ENCODE measurements at regions not wholly inside any gene's neighbourhood (a gene's known extent, or its start where the extent isn't known, plus 50 kb on each side); places are given as distances from the start of the nearest gene placed in this dataset.

DNA sequence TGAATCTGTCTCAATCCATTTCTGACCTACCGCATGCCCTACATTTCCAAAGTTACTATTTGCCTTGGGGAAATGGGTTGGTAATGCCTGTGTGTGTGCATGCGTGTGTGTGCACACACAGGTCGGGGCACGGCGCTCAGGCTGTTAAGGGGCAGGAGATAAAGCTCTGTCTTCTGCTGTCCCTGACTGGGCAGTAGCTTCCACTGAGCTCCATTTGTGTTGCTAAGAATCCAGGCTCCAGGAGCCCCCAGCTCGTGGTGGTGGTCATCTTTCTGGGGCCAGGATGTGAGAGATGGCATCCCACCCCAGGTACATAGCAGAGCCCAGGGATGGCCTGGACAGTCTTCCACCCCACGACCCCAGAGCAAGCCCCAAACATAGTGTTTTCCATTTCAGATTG lies 66.7 kb upstream of the HS6ST1 start:
- Histone ChIP-seq H4K20me1 (ENCODE audit: insufficient read depth, low read length) (no peaks in the 10 kb centered on the region), H3K27ac (ENCODE audit: extremely low read length, insufficient read depth, low read length) (no peak overlapping the region), H3K9me3 (ENCODE audit: low read length) (no peaks in the 10 kb centered on the region), H3K4me3 (replicated peaks in 1 of 3; ENCODE audit: insufficient read depth in 1 of 3, low read depth in 2 of 3, low read length in 3 of 3) (no peak overlapping the region), H3K4me1 (ENCODE audit: insufficient read depth, low read length) (peaks cover 26% of the 10 kb centered on the region), H3K27me3 (ENCODE audit: control insufficient read depth in 1 of 2, insufficient read depth in 2 of 2, low read length in 2 of 2) (no peaks in the 10 kb centered on the region; a peak in 2 of 5 replicates), H3K79me2 (ENCODE audit: insufficient read depth, low read length) (no peaks in the 10 kb centered on the region), H3K4me2 (ENCODE audit: low read depth, low read length) (no peak overlapping the region), H2AFZ (ENCODE audit: low read length) (no peak overlapping the region), H3K36me3 (replicated peaks in 1 of 2; ENCODE audit: control insufficient read depth in 1 of 2, insufficient read depth in 2 of 2, low read length in 2 of 2) (no peaks in the 10 kb centered on the region), H3K9ac (ENCODE audit: insufficient read depth, low read depth, low read length) (no peak overlapping the region)
- no peak for TF ChIP-seq EHMT2 (IDR thresholded peaks at IDR 0.05; ENCODE audit: borderline replicate concordance, low read depth, low read length)
- no peak for TF ChIP-seq CENPT (CRISPR knock-in tag; IDR thresholded peaks at IDR 0.05; ENCODE audit: low read depth)
- no peak for TF ChIP-seq CHCHD3 (CRISPR knock-in tag; IDR thresholded peaks at IDR 0.05)
- no peak for TF ChIP-seq ZNF260 (CRISPR knock-in tag; IDR thresholded peaks at IDR 0.05; ENCODE audit: borderline replicate concordance, low read depth)
- TF ChIP-seq, protein P1, sequence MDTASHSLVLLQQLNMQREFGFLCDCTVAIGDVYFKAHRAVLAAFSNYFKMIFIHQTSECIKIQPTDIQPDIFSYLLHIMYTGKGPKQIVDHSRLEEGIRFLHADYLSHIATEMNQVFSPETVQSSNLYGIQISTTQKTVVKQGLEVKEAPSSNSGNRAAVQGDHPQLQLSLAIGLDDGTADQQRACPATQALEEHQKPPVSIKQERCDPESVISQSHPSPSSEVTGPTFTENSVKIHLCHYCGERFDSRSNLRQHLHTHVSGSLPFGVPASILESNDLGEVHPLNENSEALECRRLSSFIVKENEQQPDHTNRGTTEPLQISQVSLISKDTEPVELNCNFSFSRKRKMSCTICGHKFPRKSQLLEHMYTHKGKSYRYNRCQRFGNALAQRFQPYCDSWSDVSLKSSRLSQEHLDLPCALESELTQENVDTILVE (CRISPR knock-in tag; IDR thresholded peaks at IDR 0.05) = no peak
- TF ChIP-seq, protein P2, sequence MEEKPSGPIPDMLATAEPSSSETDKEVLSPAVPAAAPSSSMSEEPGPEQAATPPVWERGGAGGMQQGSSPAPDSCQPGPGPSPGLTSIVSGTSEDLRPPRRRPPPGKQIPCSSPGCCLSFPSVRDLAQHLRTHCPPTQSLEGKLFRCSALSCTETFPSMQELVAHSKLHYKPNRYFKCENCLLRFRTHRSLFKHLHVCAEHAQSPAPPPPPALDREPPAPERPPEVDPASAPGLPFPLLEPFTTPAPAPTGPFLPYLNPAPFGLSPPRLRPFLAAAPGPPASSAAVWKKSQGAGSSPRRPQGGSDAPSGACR (CRISPR knock-in tag; IDR thresholded peaks at IDR 0.05) = no peak
- TF ChIP-seq SMARCE1 (IDR thresholded peaks at IDR 0.05; ENCODE audit: borderline replicate concordance) = no peak
- TF ChIP-seq ZNF607 (CRISPR knock-in tag; IDR thresholded peaks at IDR 0.05; ENCODE audit: borderline replicate concordance) = no peak
- TF ChIP-seq MZF1 (CRISPR knock-in tag; IDR thresholded peaks at IDR 0.05; ENCODE audit: borderline replicate concordance) = no peak
- no peak for TF ChIP-seq ZNF768 (CRISPR knock-in tag; IDR thresholded peaks at IDR 0.05)
- no peak for TF ChIP-seq ZEB1 (IDR thresholded peaks at IDR 0.05; ENCODE audit: insufficient replicate concordance, low read depth)
- no peak for TF ChIP-seq RELA (CRISPR knock-in tag; IDR thresholded peaks at IDR 0.05)
- TF ChIP-seq KLF15 (CRISPR knock-in tag; IDR thresholded peaks at IDR 0.05; ENCODE audit: borderline replicate concordance) = no peak
- BruUV-seq (replicated peaks) = no TSS peak
- POLR2A ChIA-PET = no interaction called here
- intact Hi-C loops (cut with micrococcal nuclease; ENCODE audit: unreplicated experiment) (loop anchor here (5.0 kb wide), 1 partner anchor 63 kb away; no protein-coding TSS in a partner anchor), in situ Hi-C loops (cut with HindIII; ENCODE audit: extremely low pct_ligation_motif_present, low pct_unique_long_range_greater_than_20kb) (no loop called here)
- CTCF ChIA-PET (ENCODE audit: low intra/inter-chr PET ratio, low total read pairs) = no interaction called here
- WGBS (ENCODE audit: low lambda C conversion rate) = 50% methylated on average over 7 of the region's 7 CpGs
- DNase-seq (ENCODE audit: low spot score) (no peak), FAIRE-seq (no peak), ATAC-seq (no peak)
